Lung (tissue), 11 donors: ENCODE measurements at regions not wholly inside any gene's neighbourhood (a gene's known extent, or its start where the extent isn't known, plus 50 kb on each side); places are given as distances from the start of the nearest gene placed in this dataset.

ENCODE experiments used
- ATAC-seq: fragments of 200-7000 bp; cut with Tn5 transposase; one replicate; pipeline ENCODE4 v1.9.1; 2020; ENCODE audit warnings: moderate number of reproducible peaks; ENCODE audit not compliant: insufficient read depth, low FRiP score
- DNase-seq, 3 donors: peaks; one replicate each; pipeline ENCODE4 v3.0.0-alpha.2; 2013 to 2017
- H3K27ac ChIP-seq, 2 donors: one replicate each; pipeline ENCODE4 v1.5.1; 2013; ENCODE audit warnings: mild to moderate bottlenecking in 2 of 2, moderate library complexity in 2 of 2, control low read depth in 1 of 2, inconsistent platforms in 1 of 2, low read depth in 1 of 2, low read length in 1 of 2
- H3K27me3 ChIP-seq, 3 donors: one replicate each; pipeline ENCODE4 v1.5.1; 2013; ENCODE audit warnings: low read length in 2 of 3; ENCODE audit not compliant: control insufficient read depth in 3 of 3, insufficient read depth in 3 of 3
- H3K36me3 ChIP-seq, 4 donors: one replicate each; pipeline ENCODE4 v1.5.1; 2013; ENCODE audit warnings: low read length in 4 of 4, mild to moderate bottlenecking in 1 of 4, moderate library complexity in 1 of 4; ENCODE audit not compliant: control insufficient read depth in 4 of 4, insufficient read depth in 4 of 4
- H3K4me1 ChIP-seq, 5 donors: one replicate each; pipeline ENCODE4 v1.5.1; 2013; ENCODE audit warnings: low read length in 5 of 5, mild to moderate bottlenecking in 2 of 5, moderate library complexity in 1 of 5; ENCODE audit not compliant: control insufficient read depth in 5 of 5, insufficient read depth in 5 of 5
- H3K4me3 ChIP-seq: one replicate; pipeline ENCODE4 v1.5.1; 2013; ENCODE audit warnings: mild to moderate bottlenecking, control low read depth, moderate library complexity
- H3K9ac ChIP-seq, 2 donors: one replicate each; pipeline ENCODE4 v1.5.1; 2013; ENCODE audit warnings: low read length in 2 of 2, control low read depth in 1 of 2; ENCODE audit not compliant: insufficient read depth in 1 of 2
- H3K9me3 ChIP-seq, 4 donors: one replicate each; pipeline ENCODE4 v1.5.1; 2013; ENCODE audit warnings: low read length in 3 of 4, mild to moderate bottlenecking in 1 of 4, moderate library complexity in 1 of 4; ENCODE audit not compliant: control insufficient read depth in 4 of 4, insufficient read depth in 3 of 4
- CTCF ChIP-seq: IDR thresholded peaks from 2 replicates; pipeline ENCODE4 v1.5.1; 2012; ENCODE audit warnings: mild to moderate bottlenecking; ENCODE audit errors: control extremely low read depth, extremely low read depth
- WGBS, 2 donors: extraction: QIAGEN DNeasy Blood & Tissue Kit; methylation state at CpG; one replicate each; pipeline ENCODE4 v1.1.7; 2013; 5-methylcytosine and 5-hydroxymethylcytosine counted together
- donor health status: control.
- donor health status: control.
- donor health status: Bipolar disorder and iron deficiency.
- donor health status: healthy.
- donor health status: DM: yes; HTN: yes; CAD: no.

- no peak for TF ChIP-seq CTCF
- ATAC-seq, result no peak
- Histone ChIP-seq H3K27ac (no peak overlapping the region), H3K9me3 (no peaks in the 10 kb centered on the region), H3K36me3 (no peaks in the 10 kb centered on the region), H3K27me3 (no peaks in the 10 kb centered on the region), H3K4me3 (no peak overlapping the region), H3K9ac (no peak overlapping the region), H3K4me1 (peaks cover 0 to 2% (median 0%) of the 10 kb centered on the region in 5 donors)
- 90 to 93% methylated on average over 7 of the region's 7 CpGs for WGBS, 2 donors
- no peak for DNase-seq
These were observed 737.7 kb downstream of the TLE1 start for GRCh38 chr9:80951675-80952074.

GRCh38 chr9:80948876-80949275 is 740.5 kb downstream of the TLE1 start:
- no peak for TF ChIP-seq CTCF
- ATAC-seq (no peak), DNase-seq (no peak)
- Histone ChIP-seq H3K9me3 (no peaks in the 10 kb centered on the region), H3K4me3 (no peak overlapping the region), H3K4me1 (peaks cover 0 to 2% (median 0%) of the 10 kb centered on the region in 5 donors), H3K27me3 (no peaks in the 10 kb centered on the region), H3K9ac (no peak overlapping the region), H3K27ac (no peak overlapping the region), H3K36me3 (no peaks in the 10 kb centered on the region)
- WGBS, 2 donors, result 82 to 88% methylated on average over 4 of the region's 4 CpGs

DNA sequence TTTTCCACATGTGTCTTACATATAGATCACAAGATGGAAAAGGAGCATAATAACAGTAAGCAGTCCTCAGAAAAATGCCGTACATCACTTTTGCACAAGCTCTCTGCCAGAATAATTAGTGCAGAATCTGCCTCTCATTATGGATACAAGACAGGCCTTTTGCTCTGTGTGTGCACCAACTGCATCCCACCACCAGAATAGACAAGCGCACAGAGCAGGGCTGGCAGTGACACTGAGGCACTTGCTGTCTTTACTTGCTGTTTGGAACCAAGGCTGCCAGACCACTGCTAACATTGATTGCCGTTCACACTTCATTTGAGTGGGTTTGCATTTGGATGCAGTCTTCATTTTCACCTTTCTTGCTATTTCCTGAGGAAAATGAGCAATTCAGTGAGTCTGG is 741.3 kb downstream of the TLE1 start:
- ATAC-seq (no peak), DNase-seq (no peak)
- TF ChIP-seq CTCF, result no peak
- H3K36me3 ChIP-seq, result no peaks in the 10 kb centered on the region
- no peaks in the 10 kb centered on the region for H3K27me3 ChIP-seq
- peaks cover 0 to 2% (median 0%) of the 10 kb centered on the region in 5 donors for H3K4me1 ChIP-seq
- no peak overlapping the region for H3K9ac ChIP-seq
- H3K9me3 ChIP-seq, result no peaks in the 10 kb centered on the region
- H3K27ac ChIP-seq, result no peak overlapping the region
- 80 to 84% methylated on average over 3 of the region's 3 CpGs for WGBS, 2 donors
- H3K4me3 ChIP-seq, result no peak overlapping the region

- H3K4me3 ChIP-seq, result no peak overlapping the region
- no peak for DNase-seq
- WGBS, 2 donors, result 23 to 74% methylated on average over 1 of the region's 1 CpG
These were observed 742.7 kb downstream of the TLE1 start for GRCh38 chr9:80946496-80947170.

More at GRCh38 chr9:80946496-80947170, 742.7 kb downstream of the TLE1 start:
- no peak for ATAC-seq
- peaks cover 0 to 2% (median 0%) of the 10 kb centered on the region in 5 donors for H3K4me1 ChIP-seq
- no peaks in the 10 kb centered on the region for H3K27me3 ChIP-seq
- no peaks in the 10 kb centered on the region for H3K9me3 ChIP-seq
- H3K9ac ChIP-seq, result no peak overlapping the region
- no peak overlapping the region for H3K27ac ChIP-seq
- H3K36me3 ChIP-seq, result no peaks in the 10 kb centered on the region
- no peak for TF ChIP-seq CTCF
